ENCODE measurements at regions not wholly inside any gene's neighbourhood (a gene's known extent, or its start where the extent isn't known, plus 50 kb on each side); places are given as distances from the start of the nearest gene placed in this dataset.

DNA sequence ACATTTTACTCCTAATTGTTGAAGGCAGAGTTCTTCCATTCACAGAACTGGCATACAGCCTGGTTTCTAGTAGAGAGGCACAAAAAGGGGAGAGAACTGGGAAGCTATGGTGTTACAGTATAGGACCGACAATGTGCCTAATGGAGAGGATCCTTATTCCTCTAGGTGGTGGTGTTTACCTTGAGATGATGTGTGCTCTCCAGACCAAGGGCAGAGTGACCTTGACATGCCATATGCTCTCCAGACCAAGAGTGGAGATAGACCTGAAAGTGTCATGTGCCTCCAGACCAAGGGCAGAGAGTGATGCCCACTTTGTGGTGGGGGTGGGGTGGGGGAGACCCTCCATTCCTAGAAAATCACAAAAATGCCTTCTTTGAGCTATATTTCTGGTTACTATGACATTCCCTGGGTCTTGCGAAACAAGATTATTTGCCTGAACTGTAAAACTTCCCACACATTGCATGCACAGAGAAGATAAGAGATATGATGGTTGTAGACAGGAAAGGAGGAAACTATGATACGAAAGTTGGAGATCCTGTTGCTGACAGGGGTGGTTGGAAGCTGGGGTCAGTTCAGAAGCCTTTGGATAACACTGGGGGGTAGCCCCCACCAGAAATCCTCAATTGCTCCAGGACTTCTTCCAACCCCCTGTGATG is 119.7 kb downstream of the TEX13C start:
- TF ChIP-seq, protein P1, sequence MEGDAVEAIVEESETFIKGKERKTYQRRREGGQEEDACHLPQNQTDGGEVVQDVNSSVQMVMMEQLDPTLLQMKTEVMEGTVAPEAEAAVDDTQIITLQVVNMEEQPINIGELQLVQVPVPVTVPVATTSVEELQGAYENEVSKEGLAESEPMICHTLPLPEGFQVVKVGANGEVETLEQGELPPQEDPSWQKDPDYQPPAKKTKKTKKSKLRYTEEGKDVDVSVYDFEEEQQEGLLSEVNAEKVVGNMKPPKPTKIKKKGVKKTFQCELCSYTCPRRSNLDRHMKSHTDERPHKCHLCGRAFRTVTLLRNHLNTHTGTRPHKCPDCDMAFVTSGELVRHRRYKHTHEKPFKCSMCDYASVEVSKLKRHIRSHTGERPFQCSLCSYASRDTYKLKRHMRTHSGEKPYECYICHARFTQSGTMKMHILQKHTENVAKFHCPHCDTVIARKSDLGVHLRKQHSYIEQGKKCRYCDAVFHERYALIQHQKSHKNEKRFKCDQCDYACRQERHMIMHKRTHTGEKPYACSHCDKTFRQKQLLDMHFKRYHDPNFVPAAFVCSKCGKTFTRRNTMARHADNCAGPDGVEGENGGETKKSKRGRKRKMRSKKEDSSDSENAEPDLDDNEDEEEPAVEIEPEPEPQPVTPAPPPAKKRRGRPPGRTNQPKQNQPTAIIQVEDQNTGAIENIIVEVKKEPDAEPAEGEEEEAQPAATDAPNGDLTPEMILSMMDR (conservative IDR thresholded peaks at IDR 0.05) = peak; percentile 8; the same call in 1 of the 2 replicates
- no peak for TF ChIP-seq ZFX (IDR thresholded peaks at IDR 0.05)

Measured in C4-2B (cell line).